ENCODE measurements at regions not wholly inside any gene's neighbourhood (a gene's known extent, or its start where the extent isn't known, plus 50 kb on each side); places are given as distances from the start of the nearest gene placed in this dataset.
"Not testable (repeated sequence)": the region's sequence is repeated elsewhere in the genome, so short reads cannot be mapped to it uniquely, and the experiment has no call there.

DNA sequence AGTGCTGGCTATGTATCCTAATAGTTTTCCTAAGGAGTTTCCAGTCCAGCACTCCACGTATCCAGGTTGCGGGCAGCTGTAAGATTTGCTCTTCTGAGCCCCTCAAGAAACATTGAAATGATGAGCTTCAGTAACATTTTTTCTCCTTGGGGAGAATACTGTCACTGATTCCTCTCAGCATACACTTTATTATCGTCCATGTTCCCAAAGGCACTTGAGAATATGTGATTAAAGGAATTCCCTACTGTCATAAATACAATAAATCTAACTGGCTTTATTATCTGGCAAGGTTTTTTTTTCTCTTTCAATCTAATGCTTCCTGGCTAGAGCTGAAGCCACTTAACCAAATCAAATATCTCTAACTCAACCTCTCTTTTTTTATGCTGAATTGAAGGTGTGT is 359.2 kb upstream of the PKN2 start:
- H3K4me1 Mint-ChIP-seq (ENCODE audit: low read depth), result no peaks in the 10 kb centered on the region
- no peak overlapping the region for H3K27ac Mint-ChIP-seq
- no peak for DNase-seq (ENCODE audit: low spot score)
- no peaks in the 10 kb centered on the region for H3K36me3 Mint-ChIP-seq (ENCODE audit: low read depth)
- H3K27me3 Mint-ChIP-seq (ENCODE audit: insufficient read depth), result no peaks in the 10 kb centered on the region
- H3K9me3 Mint-ChIP-seq, result no peaks in the 10 kb centered on the region
- H3K4me3 Mint-ChIP-seq, result no peak overlapping the region
- intact Hi-C loops (cut with micrococcal nuclease), result no loop called here

- no peaks in the 10 kb centered on the region for H3K36me3 Mint-ChIP-seq (ENCODE audit: low read depth)
- H3K9me3 Mint-ChIP-seq, result no peaks in the 10 kb centered on the region
- H3K4me3 Mint-ChIP-seq, result no peak overlapping the region
- DNase-seq (ENCODE audit: low spot score), result no peak
- H3K4me1 Mint-ChIP-seq (ENCODE audit: low read depth), result no peaks in the 10 kb centered on the region
- intact Hi-C loops (cut with micrococcal nuclease), result no loop called here
- H3K27me3 Mint-ChIP-seq (ENCODE audit: insufficient read depth), result no peaks in the 10 kb centered on the region
- H3K27ac Mint-ChIP-seq, result no peak overlapping the region
Observed at GRCh38 chr1:88327391-88328267, 356.4 kb upstream of the PKN2 start.

DNA sequence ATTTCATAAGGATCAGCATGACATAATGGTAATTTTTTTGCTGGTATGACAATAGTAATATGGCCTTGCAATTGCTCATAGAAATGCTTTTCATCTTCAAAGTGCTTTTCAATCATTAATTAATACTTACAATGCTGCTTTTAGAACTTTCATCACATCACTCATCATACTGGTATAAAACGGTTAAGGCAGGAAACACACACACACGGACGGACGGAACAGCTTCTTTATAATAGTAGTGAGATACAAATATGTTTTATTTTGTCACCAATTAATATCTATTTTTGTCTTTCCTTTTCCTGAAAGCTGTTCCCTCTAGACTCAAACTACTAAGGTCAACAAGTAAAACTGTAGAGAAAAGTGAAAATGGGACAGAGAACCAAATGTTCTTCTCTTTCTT is 353.9 kb upstream of the PKN2 start:
- intact Hi-C loops (cut with micrococcal nuclease), result no loop called here
- Mint-ChIP-seq H3K27me3 (ENCODE audit: insufficient read depth) (no peaks in the 10 kb centered on the region), H3K27ac (no peak overlapping the region), H3K4me3 (no peak overlapping the region), H3K4me1 (ENCODE audit: low read depth) (no peaks in the 10 kb centered on the region), H3K9me3 (no peaks in the 10 kb centered on the region), H3K36me3 (ENCODE audit: low read depth) (no peaks in the 10 kb centered on the region)
- DNase-seq (ENCODE audit: low spot score), result no peak

GRCh38 chr1:88333086-88333695 is 350.9 kb upstream of the PKN2 start:
- H3K27ac Mint-ChIP-seq, result no peak overlapping the region
- H3K27me3 Mint-ChIP-seq (ENCODE audit: insufficient read depth), result no peaks in the 10 kb centered on the region
- no peak for DNase-seq (ENCODE audit: low spot score)
- intact Hi-C loops (cut with micrococcal nuclease), result no loop called here
- no peaks in the 10 kb centered on the region for H3K9me3 Mint-ChIP-seq
- H3K4me3 Mint-ChIP-seq, result no peak overlapping the region
- H3K36me3 Mint-ChIP-seq (ENCODE audit: low read depth), result no peaks in the 10 kb centered on the region
- no peaks in the 10 kb centered on the region for H3K4me1 Mint-ChIP-seq (ENCODE audit: low read depth)

DNA sequence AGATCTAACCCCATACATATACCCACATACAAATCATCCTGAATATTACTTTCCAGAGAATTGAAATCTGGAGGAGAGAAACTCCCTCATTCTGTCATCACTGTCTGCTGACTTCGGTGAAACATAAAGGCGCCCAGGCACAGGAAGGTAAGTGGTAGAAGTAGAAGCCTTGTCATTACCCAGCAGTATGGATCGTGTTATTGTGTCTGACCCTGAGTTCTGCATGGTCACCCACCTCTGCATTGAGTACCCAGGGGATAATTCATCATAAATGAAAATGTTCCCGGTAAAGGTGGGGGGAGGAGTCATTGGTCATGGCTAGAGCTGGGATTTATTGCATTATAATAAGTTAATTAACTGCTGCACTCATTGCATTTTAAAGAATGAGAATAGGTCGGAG is 342.6 kb upstream of the PKN2 start:
- intact Hi-C loops (cut with micrococcal nuclease), result no loop called here
- Mint-ChIP-seq H3K36me3 (ENCODE audit: low read depth) (no peaks in the 10 kb centered on the region), H3K4me3 (no peak overlapping the region), H3K27me3 (ENCODE audit: insufficient read depth) (no peaks in the 10 kb centered on the region), H3K9me3 (no peaks in the 10 kb centered on the region), H3K4me1 (ENCODE audit: low read depth) (no peaks in the 10 kb centered on the region), H3K27ac (no peak overlapping the region)
- DNase-seq (ENCODE audit: low spot score), result no peak

DNA sequence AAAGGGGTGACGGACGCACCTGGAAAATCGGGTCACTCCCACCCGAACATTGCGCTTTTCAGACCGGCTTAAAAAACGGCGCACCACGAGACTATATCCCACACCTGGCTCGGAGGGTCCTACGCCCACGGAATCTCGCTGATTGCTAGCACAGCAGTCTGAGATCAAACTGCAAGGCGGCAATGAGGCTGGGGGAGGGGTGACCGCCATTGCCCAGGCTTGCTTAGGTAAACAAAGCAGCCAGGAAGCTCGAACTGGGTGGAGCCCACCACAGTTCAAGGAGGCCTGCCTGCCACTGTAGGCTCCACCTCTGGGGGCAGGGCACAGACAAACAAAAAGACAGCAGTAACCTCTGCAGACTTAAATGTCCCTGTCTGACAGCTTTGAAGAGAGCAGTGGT is 342.0 kb upstream of the PKN2 start:
- H3K36me3 Mint-ChIP-seq (ENCODE audit: low read depth); H3K27me3 Mint-ChIP-seq (ENCODE audit: insufficient read depth); H3K4me1 Mint-ChIP-seq (ENCODE audit: low read depth); H3K27ac Mint-ChIP-seq; intact Hi-C loops (cut with micrococcal nuclease); H3K4me3 Mint-ChIP-seq; H3K9me3 Mint-ChIP-seq; DNase-seq (ENCODE audit: low spot score): not testable (repeated sequence)

DNA sequence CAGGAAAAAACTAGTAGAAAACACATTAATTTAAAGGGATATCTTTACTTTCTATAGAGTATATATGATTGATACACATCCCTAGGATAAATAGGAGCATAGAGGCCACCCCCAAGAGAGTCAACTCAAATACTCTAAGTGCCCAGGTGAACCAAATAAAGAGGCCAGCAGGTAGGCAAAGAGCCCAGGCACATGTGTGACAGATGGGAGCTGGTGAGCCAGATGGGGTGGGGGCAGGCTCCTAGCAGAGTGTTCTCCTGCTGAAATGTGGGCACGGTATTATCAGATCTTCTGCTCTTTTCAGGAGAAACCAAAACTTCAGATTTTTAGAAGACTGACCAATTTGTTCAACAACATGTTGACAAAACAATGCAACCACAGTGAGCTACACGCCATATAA is 333.4 kb upstream of the PKN2 start:
- Mint-ChIP-seq H3K4me3 (no peak overlapping the region), H3K36me3 (ENCODE audit: low read depth) (no peaks in the 10 kb centered on the region), H3K27me3 (ENCODE audit: insufficient read depth) (peaks cover 2% of the 10 kb centered on the region), H3K4me1 (ENCODE audit: low read depth) (no peaks in the 10 kb centered on the region), H3K9me3 (no peaks in the 10 kb centered on the region), H3K27ac (no peak overlapping the region)
- DNase-seq (ENCODE audit: low spot score), result no peak
- intact Hi-C loops (cut with micrococcal nuclease), result no loop called here

DNA sequence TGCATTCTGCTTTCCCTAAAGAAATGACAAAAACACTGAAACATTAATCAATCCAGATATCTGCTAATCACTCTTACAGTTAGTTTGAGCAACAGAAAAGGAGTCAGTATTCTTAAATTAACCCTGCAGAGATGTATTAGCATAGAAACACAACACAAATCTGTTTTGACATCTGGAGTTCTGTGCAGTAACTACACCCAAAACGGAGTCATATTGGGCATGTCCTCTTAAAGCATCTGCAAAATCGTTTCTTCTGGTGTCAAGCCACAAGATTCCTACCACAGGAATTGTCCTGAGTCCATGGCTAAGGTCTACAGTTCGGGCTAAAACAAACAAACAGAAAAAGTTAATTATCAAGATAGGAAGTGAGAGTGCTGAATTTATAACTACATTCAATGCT is 332.1 kb upstream of the PKN2 start:
- H3K9me3 Mint-ChIP-seq, result no peaks in the 10 kb centered on the region
- H3K4me1 Mint-ChIP-seq (ENCODE audit: low read depth), result no peaks in the 10 kb centered on the region
- peaks cover 3% of the 10 kb centered on the region for H3K27me3 Mint-ChIP-seq (ENCODE audit: insufficient read depth)
- intact Hi-C loops (cut with micrococcal nuclease), result no loop called here
- no peak for DNase-seq (ENCODE audit: low spot score)
- H3K27ac Mint-ChIP-seq, result no peak overlapping the region
- H3K4me3 Mint-ChIP-seq, result no peak overlapping the region
- H3K36me3 Mint-ChIP-seq (ENCODE audit: low read depth), result no peaks in the 10 kb centered on the region

DNA sequence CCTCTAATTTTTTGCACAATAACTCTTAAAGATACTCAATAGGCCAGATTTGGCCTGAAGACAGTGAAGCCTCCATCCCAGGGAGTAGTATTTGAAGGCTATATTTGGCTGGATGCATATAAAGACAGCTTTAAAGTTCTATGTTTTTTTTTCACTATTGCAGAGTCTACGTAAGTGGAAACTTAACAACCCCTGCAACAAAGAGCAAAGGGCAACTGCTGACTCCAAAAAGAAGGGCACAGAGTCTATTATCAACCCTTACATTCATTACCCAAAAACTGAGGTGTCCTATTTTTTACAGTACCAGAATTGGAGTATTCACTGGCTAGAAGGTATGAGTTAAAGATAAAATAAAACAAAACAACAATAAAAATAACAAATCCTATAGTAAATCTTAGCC is 329.8 kb upstream of the PKN2 start:
- Mint-ChIP-seq H3K9me3 (no peaks in the 10 kb centered on the region), H3K27ac (no peak overlapping the region), H3K27me3 (ENCODE audit: insufficient read depth) (peaks cover 3% of the 10 kb centered on the region), H3K36me3 (ENCODE audit: low read depth) (no peaks in the 10 kb centered on the region), H3K4me3 (no peak overlapping the region), H3K4me1 (ENCODE audit: low read depth) (no peaks in the 10 kb centered on the region)
- no peak for DNase-seq (ENCODE audit: low spot score)
- intact Hi-C loops (cut with micrococcal nuclease), result no loop called here

GRCh38 chr1:88357729-88358128 is 326.3 kb upstream of the PKN2 start:
- Mint-ChIP-seq H3K27me3 (ENCODE audit: insufficient read depth) (peaks cover 3% of the 10 kb centered on the region), H3K4me3 (no peak overlapping the region), H3K36me3 (ENCODE audit: low read depth) (no peaks in the 10 kb centered on the region), H3K9me3 (no peaks in the 10 kb centered on the region), H3K27ac (no peak overlapping the region), H3K4me1 (ENCODE audit: low read depth) (no peaks in the 10 kb centered on the region)
- intact Hi-C loops (cut with micrococcal nuclease), result no loop called here
- DNase-seq (ENCODE audit: low spot score), result no peak

- Mint-ChIP-seq H3K27ac (no peak overlapping the region), H3K9me3 (no peaks in the 10 kb centered on the region), H3K27me3 (ENCODE audit: insufficient read depth) (no peaks in the 10 kb centered on the region), H3K36me3 (ENCODE audit: low read depth) (no peaks in the 10 kb centered on the region), H3K4me1 (ENCODE audit: low read depth) (no peaks in the 10 kb centered on the region), H3K4me3 (no peak overlapping the region)
- DNase-seq (ENCODE audit: low spot score), result no peak
- intact Hi-C loops (cut with micrococcal nuclease), result no loop called here
Observed at GRCh38 chr1:88371436-88372023, 312.5 kb upstream of the PKN2 start.

GRCh38 chr1:88375977-88376376 is 308.1 kb upstream of the PKN2 start:
- Mint-ChIP-seq H3K27me3 (ENCODE audit: insufficient read depth) (no peaks in the 10 kb centered on the region), H3K36me3 (ENCODE audit: low read depth) (no peaks in the 10 kb centered on the region), H3K27ac (no peak overlapping the region), H3K4me1 (ENCODE audit: low read depth) (no peaks in the 10 kb centered on the region), H3K4me3 (no peak overlapping the region), H3K9me3 (no peaks in the 10 kb centered on the region)
- intact Hi-C loops (cut with micrococcal nuclease), result no loop called here
- no peak for DNase-seq (ENCODE audit: low spot score)

DNA sequence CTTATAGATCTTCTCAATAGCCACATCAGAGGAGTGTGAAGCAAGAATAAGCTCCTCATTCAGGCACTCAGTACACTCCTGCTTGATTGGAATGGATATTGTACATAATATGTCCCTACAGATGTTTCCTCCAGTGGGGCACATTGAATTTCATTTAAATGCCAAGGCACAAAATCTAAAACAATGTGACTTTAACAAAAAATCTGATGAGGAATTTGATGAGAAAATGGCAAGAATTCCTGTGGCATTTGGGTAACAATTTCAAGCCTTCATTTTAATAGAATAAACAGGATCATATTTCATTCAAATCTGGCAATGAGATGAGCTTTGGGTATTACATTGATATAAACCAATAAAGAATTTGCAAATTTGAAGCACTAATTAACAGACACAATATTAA is 307.7 kb upstream of the PKN2 start:
- intact Hi-C loops (cut with micrococcal nuclease), result no loop called here
- no peaks in the 10 kb centered on the region for H3K27me3 Mint-ChIP-seq (ENCODE audit: insufficient read depth)
- H3K36me3 Mint-ChIP-seq (ENCODE audit: low read depth), result no peaks in the 10 kb centered on the region
- no peaks in the 10 kb centered on the region for H3K4me1 Mint-ChIP-seq (ENCODE audit: low read depth)
- H3K9me3 Mint-ChIP-seq, result no peaks in the 10 kb centered on the region
- no peak overlapping the region for H3K4me3 Mint-ChIP-seq
- no peak overlapping the region for H3K27ac Mint-ChIP-seq
- DNase-seq (ENCODE audit: low spot score), result no peak

Measured in activated T-helper 1 cell treated with anti-CD3 and anti-CD28 coated beads, Interleukin-12 subunit alpha, Interleukin-12 subunit beta, Interleukin-2, Interleukin-4 antibody, amounts not matched to agents 30 ng/mL and 10 ng/mL and 1 ng/mL, durations not matched to agents 14 hours and 24 hours and 36 hours (primary cell).